RWPE1 (cell line): ENCODE measurements at regions not wholly inside any gene's neighbourhood (a gene's known extent, or its start where the extent isn't known, plus 50 kb on each side); places are given as distances from the start of the nearest gene placed in this dataset.

Experiments
- CTCF ChIA-PET: fragments of 350-600 bp; sonication (Branson Sonifier 250); formaldehyde crosslinking; extraction: SDS; loops from one replicate; lab custom pipeline; 2021; lab: Yijun Ruan, JAX
- POLR2A ChIA-PET: fragments of 400-600 bp; formaldehyde crosslinking; extraction: SDS; loops from one replicate; lab custom pipeline; 2020; ENCODE audit warnings: antibody characterized with exemption; ENCODE audit not compliant: low non-redundant PET; lab: Yijun Ruan, JAX
- DNase-seq: peaks from one replicate; pipeline ENCODE4 v3.0.0; 2012; ENCODE audit warnings: low spot score
- H3K27ac ChIP-seq: fragments of 450-650 bp; 2 replicates; pipeline ENCODE4 v1.5.1; 2017
- CTCF ChIP-seq: fragments of 450-650 bp; conservative IDR thresholded peaks from 2 replicates; pipeline ENCODE4 v1.5.1; 2017; ENCODE audit warnings: low read depth, mild to moderate bottlenecking

DNA sequence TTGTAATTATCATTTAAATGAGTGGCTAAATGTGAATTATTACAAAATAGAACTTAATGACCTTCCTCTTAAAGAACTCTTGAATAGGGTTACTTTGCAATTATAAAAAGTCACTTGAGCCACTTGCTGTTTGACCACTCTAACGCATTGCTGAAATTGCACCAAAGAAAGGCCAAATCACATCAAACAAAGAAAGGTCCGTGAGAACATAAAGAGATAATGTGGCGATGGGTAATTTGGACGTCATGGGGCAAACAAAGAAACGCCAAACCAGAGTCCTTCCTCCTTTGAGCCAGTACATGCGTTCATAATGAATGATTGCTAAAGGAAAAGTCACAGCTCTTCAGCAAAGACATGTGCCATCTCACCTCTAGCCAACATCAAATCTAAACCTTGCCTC is 229.8 kb upstream of the STS start:
- H3K27ac ChIP-seq: no peak overlapping the region
- TF ChIP-seq CTCF: no peak
- no peak for DNase-seq
- ChIA-PET POLR2A (no interaction called here), CTCF (no interaction called here)

DNA sequence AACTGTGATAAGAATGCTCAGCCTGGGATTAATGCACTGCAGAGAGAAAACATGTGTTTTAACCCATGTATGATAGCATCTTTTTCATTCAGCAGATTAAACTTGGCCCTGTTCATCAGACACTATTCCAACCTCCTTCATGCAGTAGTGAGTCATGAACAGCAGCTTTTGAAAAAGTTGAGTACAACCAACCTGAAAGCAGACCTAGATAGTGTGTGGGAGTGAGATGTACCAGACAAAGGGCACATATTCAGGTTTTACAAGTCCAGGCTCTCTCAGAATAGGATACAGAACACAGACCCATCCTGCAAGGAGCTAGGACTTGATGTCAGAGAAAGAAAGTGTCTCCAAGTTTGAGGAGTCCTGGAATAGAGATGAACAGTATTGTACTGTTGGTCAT is 237.3 kb upstream of the STS start:
- POLR2A ChIA-PET: no interaction called here
- CTCF ChIA-PET: no interaction called here
- DNase-seq: no peak
- no peak for TF ChIP-seq CTCF
- H3K27ac ChIP-seq: no peak overlapping the region

DNA sequence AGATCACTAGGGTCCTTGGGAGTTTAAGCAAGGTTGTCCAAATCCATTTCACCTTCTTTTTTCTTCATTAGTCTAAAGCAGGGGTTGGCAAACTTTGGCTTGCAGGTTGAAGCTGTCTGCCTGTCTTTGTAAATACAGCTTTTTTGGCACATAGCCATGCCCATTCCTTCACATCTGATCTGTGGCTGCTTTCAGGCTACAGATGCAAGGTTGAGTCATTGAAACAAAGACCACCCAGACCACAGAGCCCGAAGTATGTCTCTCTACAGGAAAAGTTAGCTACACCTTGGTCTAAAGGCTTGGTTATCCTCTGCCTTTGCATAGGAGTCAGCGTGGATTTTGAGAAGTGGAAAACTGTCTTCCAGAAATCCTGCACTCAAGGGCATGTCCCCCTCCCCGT is 238.1 kb upstream of the STS start:
- no peak for DNase-seq
- CTCF ChIA-PET: no interaction called here
- POLR2A ChIA-PET: no interaction called here
- no peak overlapping the region for H3K27ac ChIP-seq
- no peak for TF ChIP-seq CTCF

- H3K27ac ChIP-seq: no peak overlapping the region
- DNase-seq: no peak
- CTCF ChIA-PET: no interaction called here
- POLR2A ChIA-PET: no interaction called here
- TF ChIP-seq CTCF: no peak
These were observed 240.9 kb upstream of the STS start for GRCh38 chrX:6906608-6907007.

DNA sequence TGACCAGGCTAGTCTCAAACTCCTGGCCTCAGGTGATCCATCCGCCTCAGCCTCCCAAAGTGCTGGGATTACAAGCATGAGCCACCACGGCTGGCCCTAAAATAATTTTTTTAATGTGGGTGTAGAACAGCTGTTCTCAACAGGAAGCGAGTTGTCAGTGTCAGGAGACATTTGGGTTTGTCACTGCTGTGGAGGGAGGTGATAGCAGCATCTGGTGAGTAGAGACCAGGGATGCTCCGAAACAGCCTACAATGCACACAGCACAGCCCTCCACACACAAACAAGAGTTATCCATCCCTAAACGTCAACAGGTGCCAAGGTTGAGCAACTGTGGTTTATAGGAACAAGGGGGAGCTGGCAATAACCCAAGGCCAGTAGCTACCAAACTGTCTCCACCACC is 243.4 kb upstream of the STS start:
- CTCF ChIA-PET: no interaction called here
- DNase-seq: no peak
- no peak for TF ChIP-seq CTCF
- POLR2A ChIA-PET: no interaction called here
- H3K27ac ChIP-seq: no peak overlapping the region

DNA sequence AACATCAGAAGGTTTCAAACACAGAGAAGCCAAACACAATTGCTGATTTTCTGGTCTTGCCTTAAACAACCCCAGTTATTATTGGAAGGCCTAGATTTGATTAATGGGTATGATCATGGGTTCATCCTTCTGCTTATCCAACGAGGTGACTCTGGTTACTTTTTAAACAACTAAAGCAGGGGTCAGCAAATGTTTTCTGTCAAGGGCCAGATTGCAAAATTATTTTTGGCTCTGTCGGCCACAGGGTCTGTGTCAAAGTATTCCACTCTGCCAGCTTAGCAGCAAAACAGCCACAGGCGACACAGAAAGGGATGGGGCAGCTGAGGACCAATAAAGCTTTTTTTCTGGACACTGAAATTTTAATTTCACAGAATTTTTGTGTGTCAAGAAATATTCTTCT is 249.1 kb upstream of the STS start:
- ChIA-PET CTCF (interaction anchor here (0.6 kb wide), 1 partner anchor 11 kb away, joined by 3 read pairs; no protein-coding TSS in a partner anchor), POLR2A (no interaction called here)
- H3K27ac ChIP-seq: no peak overlapping the region
- no peak for TF ChIP-seq CTCF
- no peak for DNase-seq

DNA sequence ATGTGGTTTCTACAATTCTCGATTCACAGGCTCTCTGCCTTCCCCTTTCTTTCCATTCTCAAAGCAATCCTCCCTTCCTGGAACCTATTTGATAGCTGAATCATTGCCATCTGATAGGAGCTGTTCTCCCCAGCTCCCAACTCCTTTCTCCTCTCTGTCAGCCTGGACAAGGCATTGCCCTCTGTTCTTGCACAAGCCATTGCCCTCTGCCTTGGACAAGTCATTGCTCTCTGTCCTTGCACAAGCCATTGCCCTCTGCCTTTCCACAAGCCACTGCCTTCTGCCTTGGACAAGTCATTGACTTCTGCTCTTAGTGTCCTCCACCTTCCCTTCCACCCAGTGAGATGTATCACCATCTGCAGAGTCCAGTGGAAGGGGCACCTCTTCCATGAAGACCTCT is 256.1 kb upstream of the STS start:
- DNase-seq: no peak
- no peak for TF ChIP-seq CTCF
- no peak overlapping the region for H3K27ac ChIP-seq
- POLR2A ChIA-PET: no interaction called here
- CTCF ChIA-PET: no interaction called here
